UCSD-AML1 (cell line): ENCODE measurements at regions not wholly inside any gene's neighbourhood (a gene's known extent, or its start where the extent isn't known, plus 50 kb on each side); places are given as distances from the start of the nearest gene placed in this dataset.

Source experiments
- DNase-seq: peaks from one replicate; lab custom pipeline; 2025; ENCODE audit not compliant: unreplicated experiment; lab: John Stamatoyannopoulos, UW

DNA sequence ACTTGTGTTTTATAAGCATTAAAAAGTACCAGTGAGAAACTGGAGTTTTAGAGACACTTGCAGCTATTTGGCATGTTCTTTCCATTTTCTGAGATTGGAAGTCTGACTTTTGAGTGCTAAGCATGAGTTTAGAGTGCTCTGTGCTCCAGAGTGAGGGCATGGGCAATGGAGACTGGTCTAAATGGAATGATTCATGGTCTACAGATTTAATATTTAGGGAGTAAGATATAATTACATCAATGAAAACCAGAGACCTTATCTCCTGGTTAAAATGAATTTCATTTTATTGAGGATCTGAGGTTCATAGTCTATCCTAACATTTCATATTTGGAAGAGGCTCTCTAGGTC lies 135.9 kb upstream of the RPS23 start:
- DNase-seq = no peak

DNA sequence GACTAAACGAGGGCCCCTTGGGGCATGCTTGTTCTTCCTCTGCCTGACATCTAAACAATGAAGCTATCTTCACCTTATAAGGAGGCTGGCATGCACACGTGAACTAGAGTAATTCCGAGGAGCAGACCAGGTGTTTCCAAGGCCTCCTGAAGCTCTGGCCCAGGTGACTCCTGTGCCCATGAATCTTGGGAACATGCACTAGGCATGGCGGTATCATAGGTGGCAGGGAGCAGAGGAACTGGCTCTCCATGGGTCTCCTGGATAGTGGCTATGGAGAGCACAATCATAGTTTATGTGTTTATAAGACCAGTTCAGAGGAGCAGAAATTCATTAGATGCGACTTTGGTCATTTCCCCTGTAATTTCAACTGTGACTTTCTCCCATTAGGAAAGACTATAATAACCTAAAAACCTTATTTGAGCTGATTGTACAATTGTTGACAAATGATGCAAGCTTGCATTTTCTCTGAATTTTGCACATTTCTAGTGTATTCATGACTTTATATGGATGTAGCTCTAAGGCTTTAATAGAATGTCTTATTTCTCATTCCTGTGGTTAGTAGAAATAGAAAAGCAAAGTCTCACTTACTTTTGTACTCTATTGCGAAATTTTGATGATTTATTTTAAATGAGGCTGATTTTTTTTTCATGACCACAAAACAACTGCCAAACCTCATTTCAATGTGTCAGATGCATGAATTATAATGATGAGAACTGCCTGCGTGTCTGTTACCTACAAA lies 135.3 kb upstream of the RPS23 start:
- DNase-seq = no peak

DNA sequence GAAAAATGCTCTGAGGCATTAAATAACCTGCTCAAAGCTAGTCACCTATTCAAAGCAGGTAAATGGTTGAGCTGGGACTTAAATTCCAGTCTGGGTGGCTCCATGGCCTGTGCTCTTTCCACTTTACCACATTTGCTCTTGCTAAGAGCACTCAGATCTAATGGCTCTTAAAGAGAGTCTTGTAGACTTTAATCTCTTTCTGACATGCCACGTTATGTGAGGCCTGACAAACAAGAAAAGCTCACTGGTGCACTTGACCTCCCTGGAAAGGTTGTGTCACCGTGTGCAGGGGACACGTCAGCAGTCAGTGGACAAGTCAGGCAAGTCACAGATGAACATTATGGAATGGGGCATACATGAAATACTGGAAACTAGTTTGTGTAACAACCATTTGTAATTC lies 129.9 kb upstream of the RPS23 start:
- DNase-seq = no peak

DNA sequence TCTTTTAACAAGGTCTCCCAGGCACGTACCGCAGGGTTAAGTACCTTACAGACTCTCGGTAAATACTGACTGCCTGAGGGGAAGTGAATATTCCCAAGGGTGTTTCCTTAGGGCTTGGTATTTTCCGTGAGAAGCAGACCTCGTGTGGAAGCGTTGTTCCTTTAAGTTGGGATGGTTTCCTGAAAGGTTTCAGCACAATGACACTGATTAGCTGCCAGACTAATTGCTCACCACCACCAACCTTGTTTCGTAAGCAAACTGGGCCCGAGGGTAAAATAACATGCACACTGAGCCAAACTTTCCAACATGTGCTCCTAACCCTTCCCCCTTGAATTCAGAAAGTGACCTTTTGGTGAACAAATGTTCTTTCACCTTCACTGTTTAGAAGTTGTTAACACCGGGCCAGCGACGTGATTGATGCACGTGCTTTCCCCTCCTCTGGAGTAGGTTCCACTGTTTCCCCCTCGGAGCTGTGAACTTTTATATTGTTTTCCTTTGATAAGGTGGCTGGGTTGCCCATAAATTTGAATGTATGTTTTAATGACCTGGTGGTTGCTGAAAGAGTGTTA lies 128.1 kb upstream of the RPS23 start:
- no peak for DNase-seq

DNA sequence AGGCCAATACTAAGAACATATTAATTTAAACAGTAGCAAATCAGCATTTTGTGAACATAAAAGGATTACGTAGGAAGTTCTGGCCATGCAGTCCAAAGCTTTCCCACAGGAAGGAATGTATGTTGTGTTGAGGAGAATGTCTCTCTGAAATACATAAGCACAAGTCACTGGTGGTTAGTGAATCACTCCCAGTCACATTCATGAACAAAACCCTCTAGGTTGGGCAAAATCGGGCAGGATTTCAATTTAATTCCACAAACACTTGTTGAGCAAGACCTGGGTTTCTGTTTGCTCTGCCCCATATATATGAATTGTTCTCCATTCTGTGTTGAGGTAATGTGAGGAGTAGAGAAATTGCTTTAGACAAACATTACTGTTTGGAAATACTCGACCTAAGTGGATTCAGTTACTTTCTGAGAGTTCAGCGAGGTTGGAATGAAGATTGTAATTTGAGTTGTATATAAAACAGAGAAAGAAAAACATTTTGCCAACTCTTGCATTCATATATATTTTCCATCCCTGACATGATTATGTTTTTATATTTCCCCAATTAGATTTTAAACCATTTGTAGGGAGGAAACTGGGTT lies 127.6 kb upstream of the RPS23 start:
- DNase-seq = no peak

DNA sequence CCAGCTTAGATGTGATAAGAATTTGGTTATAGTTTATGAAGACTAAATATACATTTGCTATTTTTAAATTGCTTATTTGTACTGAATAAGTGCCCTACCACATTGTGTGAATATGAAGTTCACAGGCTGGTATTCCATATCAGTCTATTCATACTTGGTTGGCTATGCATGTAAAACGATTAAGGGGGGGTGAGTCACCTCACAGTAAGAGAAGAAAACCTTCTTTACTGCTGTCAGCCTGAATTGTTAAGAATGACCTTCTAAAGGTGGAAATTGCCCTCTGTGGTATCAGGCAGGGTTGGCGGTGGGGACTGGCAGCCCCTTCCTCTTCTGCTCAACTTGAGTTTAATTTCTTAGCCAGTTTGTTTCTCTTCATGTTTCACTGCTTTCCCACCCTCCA lies 127.0 kb upstream of the RPS23 start:
- DNase-seq = no peak

DNA sequence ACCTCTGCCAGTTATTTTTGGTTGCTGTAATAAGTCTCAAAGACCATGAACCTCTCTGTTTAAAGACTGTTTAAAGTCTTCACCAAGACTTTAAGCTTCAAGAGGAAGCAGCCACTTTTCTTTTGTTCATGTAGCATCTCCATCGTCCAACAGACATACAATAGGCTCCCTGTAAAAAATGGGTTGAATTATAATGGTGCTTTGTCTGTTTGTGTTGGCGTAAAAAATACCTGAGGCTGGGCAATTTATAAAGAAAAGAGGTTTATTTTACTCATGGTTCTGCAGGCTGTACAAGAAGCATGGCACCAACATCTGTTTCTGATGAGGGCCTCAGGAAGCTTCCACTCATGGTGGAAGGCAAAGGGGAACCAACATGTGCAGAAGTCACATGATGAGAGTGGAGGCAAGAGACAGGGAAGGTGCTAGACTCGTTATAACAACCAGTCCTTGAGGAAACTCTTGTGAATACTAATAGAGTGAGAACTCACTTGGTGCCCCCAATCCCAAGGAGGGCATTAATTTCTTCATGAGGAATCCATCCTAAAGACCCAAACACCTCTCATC lies 126.3 kb upstream of the RPS23 start:
- DNase-seq = no peak

DNA sequence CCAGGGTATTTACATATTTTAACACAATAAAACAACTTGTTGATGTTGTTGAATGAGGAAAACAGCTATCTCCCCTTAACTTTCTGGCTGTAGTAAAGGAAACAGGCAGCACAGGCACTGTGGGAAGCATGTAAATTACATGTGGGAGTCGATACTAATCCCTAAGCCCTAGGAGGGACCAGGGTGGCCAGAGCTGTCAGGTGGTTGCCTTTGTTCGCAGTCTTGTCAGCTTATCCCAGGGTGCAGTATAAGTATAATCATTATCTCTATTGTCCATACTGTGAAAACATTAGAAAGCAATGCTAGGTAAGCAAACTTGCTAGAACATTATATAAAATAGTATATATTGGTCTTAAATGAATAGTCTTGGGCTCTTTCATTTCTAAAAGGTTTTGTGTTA lies 125.6 kb upstream of the RPS23 start:
- DNase-seq = no peak

DNA sequence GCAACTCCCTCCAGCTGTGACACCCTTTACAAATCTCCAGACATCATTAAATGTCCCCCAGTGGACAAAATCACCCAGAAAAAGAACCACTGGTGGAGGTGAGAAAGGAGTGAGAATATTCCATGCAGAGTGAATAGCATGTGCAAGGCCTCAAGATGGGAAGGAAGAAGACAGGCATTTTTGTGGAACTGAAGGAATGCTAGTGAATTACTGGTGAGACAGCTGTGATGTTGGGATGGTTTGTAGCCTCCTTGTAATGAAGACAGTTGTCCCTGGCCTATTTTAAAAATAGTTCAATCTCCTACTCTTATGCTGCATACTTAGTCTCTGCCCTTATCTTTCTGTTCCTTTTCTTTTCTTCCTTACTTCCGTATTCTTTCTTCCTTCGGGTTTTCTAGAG lies 124.9 kb upstream of the RPS23 start:
- no peak for DNase-seq

DNA sequence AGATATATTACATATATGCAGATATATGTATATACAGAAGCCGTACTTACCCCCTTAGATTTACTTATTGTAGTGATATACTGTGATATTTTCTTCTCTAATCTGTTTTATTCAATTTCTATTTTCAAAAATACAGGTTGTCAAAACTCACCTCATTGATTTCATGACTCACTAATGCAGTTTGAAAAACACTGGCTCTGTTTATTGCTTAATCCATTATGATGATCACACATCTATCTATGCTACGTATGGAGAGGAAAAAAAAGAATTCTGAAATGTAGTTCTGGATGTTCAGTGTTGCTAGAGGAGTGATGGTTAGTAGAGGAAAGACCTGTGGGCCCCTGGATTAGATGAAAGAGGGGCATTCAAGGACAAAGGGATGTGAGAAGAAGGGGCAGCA lies 121.0 kb upstream of the RPS23 start:
- no peak for DNase-seq

DNA sequence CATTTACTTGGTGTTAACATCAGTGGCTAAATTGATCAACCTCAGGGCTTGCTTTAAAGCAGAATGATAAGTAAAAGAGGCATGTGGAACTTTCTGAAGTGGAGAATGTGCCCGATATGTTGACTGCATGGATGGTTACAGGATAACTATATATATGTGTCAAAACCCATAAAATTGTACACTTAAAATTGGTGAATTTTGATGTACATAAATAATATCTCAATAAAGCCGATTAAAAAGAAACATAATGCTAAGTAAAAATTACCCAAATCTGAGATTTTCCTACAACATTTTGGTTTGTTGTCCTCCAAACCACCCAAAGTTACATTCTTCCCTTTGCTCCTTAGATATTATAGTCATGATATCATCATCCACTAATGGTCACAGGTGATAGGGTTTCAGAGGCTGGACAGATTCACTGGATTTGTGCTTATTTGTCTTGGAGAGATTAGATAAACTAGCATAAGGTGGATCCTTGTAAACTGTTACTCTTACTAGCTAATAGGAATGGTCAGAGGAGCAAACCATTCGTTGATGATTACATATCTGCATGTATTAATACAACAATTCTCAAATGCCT lies 119.7 kb upstream of the RPS23 start:
- DNase-seq = no peak

DNA sequence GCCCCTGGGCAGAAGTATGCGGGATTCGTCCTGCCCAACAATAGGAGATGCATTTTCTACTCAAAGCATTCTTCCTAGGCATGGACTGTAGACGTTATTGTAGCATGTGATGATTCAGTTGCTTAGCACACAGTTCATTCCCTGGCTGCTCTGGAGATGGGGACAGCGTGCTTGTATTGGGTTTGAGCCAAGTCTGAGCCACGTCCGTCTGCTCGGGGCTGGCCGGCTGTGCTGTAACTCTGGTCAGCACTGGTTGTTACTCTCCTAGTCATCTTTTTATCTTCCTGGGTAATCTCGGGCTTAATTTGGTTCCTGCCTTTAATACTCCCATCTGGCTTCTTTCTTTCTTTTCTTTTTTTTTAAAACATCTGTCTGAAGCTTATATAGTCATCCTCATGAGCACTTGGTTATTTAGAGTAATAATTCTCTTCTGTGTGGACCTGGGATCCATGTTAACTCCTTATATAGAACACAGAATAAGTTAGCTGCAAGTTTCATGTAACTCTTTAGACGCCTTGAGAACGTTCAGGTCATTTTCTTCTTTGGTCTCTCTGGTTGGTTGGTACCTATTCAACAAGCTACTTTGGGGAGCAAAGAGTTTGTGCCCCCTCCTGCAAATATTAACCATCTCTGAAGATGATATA lies 118.8 kb upstream of the RPS23 start:
- DNase-seq = no peak

DNA sequence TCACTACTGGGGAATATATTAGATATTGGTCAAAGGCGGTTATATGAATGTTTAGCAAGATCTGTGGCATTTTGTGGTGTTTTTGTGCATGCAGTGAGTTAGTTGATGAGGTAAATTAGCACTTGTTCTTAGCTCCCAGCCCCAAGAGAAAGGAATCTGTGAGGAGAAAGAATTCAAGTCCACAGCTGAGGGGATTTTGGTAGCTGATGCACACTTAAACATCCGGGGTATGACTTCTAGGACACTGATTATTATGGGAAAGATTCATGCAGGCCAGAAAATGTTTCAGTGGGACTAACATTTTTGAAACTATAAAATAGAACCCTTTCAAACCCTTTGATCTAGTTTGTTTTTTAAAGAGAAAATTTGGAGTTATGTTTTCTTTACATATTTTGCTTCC lies 118.2 kb upstream of the RPS23 start:
- DNase-seq = no peak

DNA sequence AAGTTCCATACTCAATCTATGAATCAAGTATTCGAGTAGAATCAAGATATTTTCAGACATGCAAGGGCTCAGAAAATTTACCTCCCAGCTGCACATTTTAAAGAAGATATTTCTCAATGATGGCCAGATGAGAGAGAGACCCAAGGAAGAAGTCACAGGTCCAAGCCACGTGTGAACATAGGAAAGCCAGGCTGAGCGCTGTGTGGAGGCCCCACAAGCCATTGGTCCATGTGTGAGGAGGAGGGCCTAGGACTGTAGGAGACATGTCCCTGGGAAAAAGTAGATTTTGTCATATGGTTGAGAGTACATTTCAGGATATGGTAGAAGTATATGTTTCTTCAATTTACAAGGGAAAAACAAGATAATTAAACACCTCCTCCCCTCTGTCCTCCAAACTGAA lies 115.8 kb upstream of the RPS23 start:
- no peak for DNase-seq

DNA sequence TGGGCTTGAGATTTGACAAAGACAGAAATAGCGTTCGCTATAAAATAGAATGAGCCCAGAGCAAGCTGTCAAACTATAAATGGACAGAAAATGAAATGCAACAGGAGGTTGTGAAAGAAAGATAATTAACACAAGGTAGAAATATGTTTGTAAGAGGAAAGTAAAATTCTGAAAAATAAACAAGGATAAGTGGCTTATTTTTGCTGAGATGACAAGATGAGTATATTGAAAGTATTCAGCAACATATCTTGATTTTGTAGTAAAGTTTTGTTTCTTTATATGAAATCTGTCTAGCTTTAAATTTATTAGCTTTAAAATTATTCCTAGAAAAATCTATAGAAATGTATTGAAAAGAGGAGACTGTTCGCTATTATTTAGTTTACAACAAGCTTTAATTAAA lies 111.9 kb upstream of the RPS23 start:
- no peak for DNase-seq

DNA sequence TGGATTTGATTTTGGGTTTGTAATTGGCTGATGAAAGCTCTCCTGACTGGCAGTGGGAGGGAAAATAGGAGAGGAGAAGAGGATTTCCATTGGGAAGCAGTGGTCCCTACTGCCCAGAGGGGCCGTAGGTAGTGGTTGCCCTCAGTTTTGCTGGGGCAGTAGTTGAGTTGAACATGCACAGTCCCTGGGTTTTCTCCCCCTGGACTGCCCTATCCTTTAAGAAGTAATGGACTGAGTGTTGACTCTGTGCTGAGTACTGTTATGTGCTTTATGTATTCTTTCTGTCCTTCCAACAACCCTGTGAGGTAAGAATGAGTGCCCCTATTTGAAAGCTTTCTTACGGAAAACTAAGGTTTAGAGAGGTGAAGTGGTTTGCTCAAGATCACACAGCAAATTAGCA lies 111.2 kb upstream of the RPS23 start:
- no peak for DNase-seq

DNA sequence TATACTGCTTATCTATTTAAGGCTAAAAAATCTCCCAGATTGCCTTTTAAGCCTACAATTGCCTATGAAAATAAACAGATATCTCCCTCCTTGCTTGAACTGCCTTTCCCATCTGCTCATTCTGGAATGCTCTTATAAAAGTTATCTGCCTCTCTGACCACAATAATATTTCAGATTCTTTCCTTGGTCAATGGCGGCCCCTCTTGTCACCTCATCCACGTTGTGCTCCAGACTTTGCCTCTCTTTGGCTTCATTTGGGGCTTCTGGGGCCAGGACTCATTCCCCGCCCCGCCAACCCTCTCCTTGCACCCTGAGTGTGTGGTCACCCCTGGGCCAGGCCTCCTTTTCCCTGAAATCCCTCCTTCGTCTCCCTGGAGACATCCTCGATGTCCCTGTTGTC lies 110.0 kb upstream of the RPS23 start:
- no peak for DNase-seq

DNA sequence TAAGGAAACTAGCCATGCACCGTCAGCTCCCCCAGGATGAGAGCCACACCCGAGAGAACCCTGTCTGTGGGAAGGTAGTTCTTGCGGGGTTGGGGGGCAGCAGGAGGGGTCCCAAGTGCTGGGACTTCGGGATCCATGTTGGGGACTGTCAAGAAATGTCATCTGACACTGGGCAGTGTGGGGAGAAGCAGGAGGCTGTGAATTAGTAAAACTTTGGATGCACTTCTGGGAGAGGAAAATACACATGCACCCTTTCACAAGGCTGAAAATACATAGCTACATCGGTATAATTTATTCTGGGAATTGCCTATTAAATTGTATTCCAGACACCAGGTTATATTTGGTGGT lies 109.6 kb upstream of the RPS23 start:
- DNase-seq = no peak

DNA sequence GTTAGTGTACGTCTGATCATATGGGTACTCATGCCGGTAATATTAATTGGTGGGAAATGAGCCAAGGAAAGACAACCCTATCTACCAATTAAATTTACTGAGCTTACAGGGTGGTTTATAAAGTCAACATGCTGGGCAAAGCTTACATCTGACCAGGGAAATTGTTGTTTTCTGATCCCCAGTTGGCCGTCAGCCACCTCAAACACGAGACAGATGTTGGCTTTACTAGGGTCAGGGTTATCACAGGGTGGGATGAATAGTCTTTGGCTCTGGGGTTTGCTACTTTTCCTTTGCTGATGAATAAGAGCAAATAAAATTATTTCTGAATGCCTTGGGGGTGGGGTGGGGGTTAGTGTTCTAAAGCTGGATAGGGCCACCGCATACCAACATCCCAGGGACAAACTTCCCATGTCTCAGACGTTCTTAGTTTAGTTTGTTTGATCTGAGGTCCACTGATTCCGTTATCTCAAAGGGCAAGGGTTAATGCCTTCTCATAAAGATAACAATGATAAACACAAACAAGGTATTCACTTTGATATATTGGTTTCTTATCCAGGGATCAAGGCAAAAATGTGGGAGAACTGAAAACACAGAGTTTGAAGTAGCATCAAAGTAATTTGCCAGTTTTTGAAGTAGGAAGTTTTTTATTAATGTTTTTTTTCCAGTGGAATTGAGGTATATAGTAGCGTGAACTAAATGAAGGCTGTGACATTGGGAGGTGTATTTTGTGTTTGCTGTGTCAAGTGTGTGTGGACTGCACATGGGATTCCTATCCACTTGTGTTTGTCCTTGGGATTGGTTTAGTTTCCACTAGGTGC lies 109.1 kb upstream of the RPS23 start:
- no peak for DNase-seq

DNA sequence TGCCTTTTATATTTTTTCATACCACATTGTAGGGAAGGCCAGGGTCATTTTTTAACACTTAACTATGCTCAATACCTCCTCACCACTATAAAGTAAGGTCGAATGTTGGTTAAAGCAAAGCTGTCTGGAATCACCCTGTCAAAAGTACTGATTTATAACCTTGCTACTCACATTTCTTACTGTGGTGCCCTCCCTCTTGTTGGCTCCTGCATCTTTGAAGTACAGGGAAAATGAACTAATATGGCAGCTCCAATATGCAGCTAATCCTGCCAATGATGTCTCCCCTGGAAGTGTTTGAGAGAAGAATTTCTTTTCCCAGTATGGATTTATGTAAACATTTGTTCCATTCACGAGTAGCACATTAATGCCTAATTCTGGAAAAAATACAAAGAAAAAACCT lies 108.4 kb upstream of the RPS23 start:
- no peak for DNase-seq
